ENCODE measurements at regions not wholly inside any gene's neighbourhood (a gene's known extent, or its start where the extent isn't known, plus 50 kb on each side); places are given as distances from the start of the nearest gene placed in this dataset.

DNA sequence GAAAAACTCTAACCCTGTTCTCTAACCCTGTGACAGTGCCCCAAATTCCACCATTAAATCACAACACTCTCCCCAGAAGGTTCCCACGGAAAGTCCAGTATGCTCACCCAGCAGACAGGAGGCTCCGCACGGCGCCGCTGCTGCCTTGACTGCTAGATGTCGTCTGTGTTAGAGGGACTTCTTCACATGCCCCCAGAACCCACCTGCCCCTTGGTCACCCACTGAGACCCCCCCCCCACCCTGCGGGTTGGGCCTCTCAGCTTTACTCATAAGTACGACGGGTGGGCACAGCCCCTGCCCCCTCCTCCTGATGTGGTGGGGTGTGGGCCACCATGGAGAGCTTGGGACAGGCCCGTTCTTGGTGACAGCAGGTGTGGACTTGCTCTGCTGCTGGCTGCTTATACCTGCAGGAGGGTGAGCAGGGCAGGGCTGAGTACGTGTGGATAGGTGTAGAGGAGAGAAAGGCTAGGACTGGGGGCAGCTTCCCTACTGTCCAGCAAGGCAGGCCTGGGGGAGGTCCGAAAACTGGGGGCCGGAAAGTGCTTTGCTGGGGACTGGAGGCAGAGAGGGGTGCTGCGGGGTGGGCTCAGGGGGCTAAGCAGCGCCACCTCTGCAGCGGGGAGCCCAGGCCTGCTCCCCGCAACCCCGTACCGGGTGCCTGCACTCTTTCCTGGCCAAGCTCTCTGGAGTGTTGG lies 57.5 kb upstream of the OLFM1 start:
- no peak for DNase-seq
- no peak overlapping the region for H3K4me3 ChIP-seq (ENCODE audit: low read depth, low read length)
- no peaks in the 10 kb centered on the region for H3K36me3 ChIP-seq
- no peaks in the 10 kb centered on the region for H3K27me3 ChIP-seq (ENCODE audit: insufficient read depth, low read depth, severe bottlenecking)
- TF ChIP-seq, protein P1, sequence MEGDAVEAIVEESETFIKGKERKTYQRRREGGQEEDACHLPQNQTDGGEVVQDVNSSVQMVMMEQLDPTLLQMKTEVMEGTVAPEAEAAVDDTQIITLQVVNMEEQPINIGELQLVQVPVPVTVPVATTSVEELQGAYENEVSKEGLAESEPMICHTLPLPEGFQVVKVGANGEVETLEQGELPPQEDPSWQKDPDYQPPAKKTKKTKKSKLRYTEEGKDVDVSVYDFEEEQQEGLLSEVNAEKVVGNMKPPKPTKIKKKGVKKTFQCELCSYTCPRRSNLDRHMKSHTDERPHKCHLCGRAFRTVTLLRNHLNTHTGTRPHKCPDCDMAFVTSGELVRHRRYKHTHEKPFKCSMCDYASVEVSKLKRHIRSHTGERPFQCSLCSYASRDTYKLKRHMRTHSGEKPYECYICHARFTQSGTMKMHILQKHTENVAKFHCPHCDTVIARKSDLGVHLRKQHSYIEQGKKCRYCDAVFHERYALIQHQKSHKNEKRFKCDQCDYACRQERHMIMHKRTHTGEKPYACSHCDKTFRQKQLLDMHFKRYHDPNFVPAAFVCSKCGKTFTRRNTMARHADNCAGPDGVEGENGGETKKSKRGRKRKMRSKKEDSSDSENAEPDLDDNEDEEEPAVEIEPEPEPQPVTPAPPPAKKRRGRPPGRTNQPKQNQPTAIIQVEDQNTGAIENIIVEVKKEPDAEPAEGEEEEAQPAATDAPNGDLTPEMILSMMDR (IDR thresholded peaks at IDR 0.05; ENCODE audit: low read depth, low read length), result no peak
- no peak overlapping the region for H3K27ac ChIP-seq
- H3K9me3 ChIP-seq (ENCODE audit: severe bottlenecking), result no peaks in the 10 kb centered on the region

DNA sequence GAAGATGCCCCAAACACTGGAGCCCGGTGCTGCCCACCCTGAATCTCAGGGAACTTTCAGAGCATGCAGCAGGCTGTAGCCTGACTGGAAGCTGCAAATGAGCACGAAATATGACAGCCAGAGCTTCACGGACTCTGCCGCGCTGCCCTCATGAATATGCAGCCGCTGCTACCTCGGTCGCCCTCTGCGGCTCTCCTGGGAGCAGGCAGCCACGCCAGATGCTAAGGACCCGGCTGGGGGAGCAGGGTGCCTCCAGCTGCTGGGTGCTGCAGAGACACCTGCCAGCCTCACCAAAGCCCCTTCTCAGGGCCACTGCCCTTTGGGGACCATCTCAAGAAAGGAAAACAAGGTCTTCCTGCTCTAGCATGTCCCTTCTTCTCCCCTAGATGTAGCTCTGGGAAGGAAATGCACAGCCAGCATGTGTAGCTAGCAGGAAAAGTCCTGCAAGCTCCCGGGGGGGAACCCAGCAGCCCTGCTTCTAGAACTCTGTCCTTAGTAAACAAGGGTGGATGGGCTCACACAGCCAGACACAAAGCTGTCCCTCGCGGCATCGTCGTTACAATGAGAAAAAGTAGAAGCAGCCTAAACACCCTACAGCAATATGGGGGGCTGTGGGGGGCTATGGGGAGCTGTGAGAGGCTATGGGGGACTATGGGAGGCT lies 56.8 kb upstream of the OLFM1 start:
- Histone ChIP-seq H3K36me3 (no peaks in the 10 kb centered on the region), H3K4me3 (ENCODE audit: low read depth, low read length) (no peak overlapping the region), H3K27ac (no peak overlapping the region), H3K9me3 (ENCODE audit: severe bottlenecking) (no peaks in the 10 kb centered on the region), H3K27me3 (ENCODE audit: insufficient read depth, low read depth, severe bottlenecking) (no peaks in the 10 kb centered on the region)
- TF ChIP-seq, protein P1 (IDR thresholded peaks at IDR 0.05; ENCODE audit: low read depth, low read length), result no peak
- peak; percentile 45 for DNase-seq

DNA sequence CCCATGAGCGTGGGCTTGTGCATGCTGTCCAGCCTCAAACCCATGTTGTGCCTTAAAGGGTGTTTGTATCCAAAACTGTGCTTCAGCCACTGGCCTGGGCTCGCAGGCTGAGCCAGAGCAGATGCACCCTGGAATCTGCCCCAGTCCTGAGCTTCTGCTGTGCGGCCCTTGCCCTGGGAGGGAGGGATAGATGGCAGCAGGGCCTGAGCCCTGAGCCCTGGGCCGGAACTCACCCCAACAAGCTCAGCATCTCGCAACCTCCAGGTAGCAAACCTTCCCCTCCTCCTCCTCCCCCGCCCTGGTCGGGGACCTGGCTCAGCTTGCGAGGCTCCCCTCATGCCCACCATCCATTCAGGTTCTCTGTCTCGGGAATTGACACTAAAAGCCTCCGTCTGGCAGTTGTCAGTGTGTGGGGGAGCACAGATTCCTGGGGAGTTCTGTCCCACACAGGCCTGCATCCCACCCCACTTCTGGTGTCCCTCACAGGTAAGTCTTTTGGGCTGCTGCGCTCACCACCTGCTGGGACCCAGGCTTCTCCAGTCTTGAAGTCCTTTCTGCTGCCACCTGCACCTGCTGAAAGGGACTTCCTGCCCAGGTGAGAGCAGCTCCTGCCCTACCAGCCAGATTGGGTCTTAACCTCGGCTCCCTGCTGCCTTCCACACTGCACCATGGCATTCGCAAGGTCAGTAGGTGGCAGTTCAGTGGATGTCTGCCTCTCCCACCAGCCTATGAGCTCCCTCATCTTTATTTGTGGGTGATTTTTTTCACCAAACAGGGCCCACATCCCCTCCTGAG lies 55.2 kb upstream of the OLFM1 start:
- TF ChIP-seq, protein P1 (IDR thresholded peaks at IDR 0.05; ENCODE audit: low read depth, low read length), result no peak
- no peak for DNase-seq
- Histone ChIP-seq H3K9me3 (ENCODE audit: severe bottlenecking) (no peaks in the 10 kb centered on the region), H3K36me3 (no peaks in the 10 kb centered on the region), H3K27me3 (ENCODE audit: insufficient read depth, low read depth, severe bottlenecking) (no peaks in the 10 kb centered on the region), H3K27ac (no peak overlapping the region), H3K4me3 (ENCODE audit: low read depth, low read length) (no peak overlapping the region)

DNA sequence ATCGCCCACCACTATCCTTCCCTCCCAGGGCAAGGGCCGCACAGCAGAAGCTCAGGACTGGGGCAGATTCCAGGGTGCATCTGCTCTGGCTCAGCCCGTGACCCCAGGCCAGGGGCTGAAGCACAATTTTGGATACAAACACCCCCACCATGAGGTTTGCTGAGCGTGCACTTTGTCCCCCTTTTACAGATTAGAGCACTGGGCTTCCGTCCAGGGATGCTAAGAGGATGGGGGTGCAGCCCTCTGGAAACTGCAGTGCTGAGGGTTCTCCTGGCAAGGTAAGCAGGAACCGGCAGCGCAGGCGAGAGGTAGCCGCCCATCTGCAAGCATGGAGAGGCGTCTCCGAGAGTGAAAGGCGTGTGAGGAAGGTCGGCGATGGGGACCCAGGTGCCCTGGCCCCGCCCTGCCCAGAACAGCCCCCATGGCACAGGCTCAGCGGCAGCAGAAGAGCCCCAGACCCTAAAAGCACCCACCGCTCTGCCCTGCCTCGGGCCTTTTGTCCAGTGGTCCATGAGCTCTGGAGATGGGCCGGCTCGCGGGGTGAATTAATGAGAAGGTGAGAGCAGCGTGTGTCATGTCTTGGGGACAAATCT lies 54.5 kb upstream of the OLFM1 start:
- H3K9me3 ChIP-seq (ENCODE audit: severe bottlenecking), result no peaks in the 10 kb centered on the region
- no peak for DNase-seq
- no peaks in the 10 kb centered on the region for H3K36me3 ChIP-seq
- H3K27ac ChIP-seq, result no peak overlapping the region
- TF ChIP-seq, protein P1 (IDR thresholded peaks at IDR 0.05; ENCODE audit: low read depth, low read length), result no peak
- no peaks in the 10 kb centered on the region for H3K27me3 ChIP-seq (ENCODE audit: insufficient read depth, low read depth, severe bottlenecking)
- no peak overlapping the region for H3K4me3 ChIP-seq (ENCODE audit: low read depth, low read length)

DNA sequence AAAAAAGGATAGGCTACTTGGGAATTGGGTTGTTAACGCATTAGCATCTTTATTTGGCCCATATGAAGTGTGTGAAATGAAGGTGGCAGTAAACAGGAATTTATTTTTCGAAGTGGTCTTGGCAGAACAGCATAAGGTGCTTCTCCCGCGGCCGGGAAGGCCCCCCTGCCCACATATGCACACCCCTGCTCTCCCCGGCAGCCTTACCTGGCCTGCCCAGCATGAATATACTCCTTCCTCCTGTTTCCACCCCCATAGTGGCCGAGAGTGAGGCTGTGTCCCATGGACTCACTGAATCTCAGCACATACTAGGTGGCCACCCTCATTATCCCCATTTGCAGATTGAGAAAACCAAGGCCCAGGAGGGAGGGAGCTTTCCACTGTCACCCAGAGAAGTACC lies 54.0 kb upstream of the OLFM1 start:
- H3K27ac ChIP-seq, result no peak overlapping the region
- H3K36me3 ChIP-seq, result no peaks in the 10 kb centered on the region
- no peak overlapping the region for H3K4me3 ChIP-seq (ENCODE audit: low read depth, low read length)
- TF ChIP-seq, protein P1 (IDR thresholded peaks at IDR 0.05; ENCODE audit: low read depth, low read length), result no peak
- DNase-seq, result no peak
- no peaks in the 10 kb centered on the region for H3K27me3 ChIP-seq (ENCODE audit: insufficient read depth, low read depth, severe bottlenecking)
- no peaks in the 10 kb centered on the region for H3K9me3 ChIP-seq (ENCODE audit: severe bottlenecking)
